MM.1S (cell line): ENCODE measurements at regions not wholly inside any gene's neighbourhood (a gene's known extent, or its start where the extent isn't known, plus 50 kb on each side); places are given as distances from the start of the nearest gene placed in this dataset.

Source experiments
- EZH2 ChIP-seq: fragments of 300-600 bp; sonication (generic); optimal IDR thresholded peaks from 2 replicates; pipeline ENCODE3; 2017; ENCODE audit warnings: low read depth, mild to moderate bottlenecking, antibody characterized with exemption, low read length, mixed read lengths
- TF ChIP-seq, protein P1 (sequence below): fragments of 300-600 bp; sonication (generic); IDR thresholded peaks from 2 replicates; pipeline ENCODE4 v1.5.1; 2016; ENCODE audit warnings: antibody characterized with exemption, low read length, mixed read lengths

DNA sequence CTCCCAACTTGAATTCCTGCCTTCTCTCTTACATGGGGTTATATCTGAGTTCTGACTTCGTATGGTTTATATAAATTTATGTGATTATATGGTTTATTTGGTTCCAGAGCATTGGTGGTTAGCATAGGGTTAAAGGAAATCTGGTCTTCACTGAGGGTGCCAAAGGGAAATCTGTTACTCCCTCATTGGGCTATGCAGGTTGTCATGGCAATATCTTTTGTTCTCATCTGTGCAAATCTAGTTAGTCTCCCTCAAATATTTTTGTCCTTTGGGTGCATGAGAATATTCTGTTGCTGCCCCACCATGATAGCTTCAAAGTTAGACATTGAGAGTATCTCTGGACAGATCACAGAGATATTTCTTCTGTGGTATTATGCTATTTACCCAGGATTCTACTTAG, 71.8 kb upstream of the OTUD4 start:
- TF ChIP-seq, protein P1, sequence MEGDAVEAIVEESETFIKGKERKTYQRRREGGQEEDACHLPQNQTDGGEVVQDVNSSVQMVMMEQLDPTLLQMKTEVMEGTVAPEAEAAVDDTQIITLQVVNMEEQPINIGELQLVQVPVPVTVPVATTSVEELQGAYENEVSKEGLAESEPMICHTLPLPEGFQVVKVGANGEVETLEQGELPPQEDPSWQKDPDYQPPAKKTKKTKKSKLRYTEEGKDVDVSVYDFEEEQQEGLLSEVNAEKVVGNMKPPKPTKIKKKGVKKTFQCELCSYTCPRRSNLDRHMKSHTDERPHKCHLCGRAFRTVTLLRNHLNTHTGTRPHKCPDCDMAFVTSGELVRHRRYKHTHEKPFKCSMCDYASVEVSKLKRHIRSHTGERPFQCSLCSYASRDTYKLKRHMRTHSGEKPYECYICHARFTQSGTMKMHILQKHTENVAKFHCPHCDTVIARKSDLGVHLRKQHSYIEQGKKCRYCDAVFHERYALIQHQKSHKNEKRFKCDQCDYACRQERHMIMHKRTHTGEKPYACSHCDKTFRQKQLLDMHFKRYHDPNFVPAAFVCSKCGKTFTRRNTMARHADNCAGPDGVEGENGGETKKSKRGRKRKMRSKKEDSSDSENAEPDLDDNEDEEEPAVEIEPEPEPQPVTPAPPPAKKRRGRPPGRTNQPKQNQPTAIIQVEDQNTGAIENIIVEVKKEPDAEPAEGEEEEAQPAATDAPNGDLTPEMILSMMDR, result no peak
- TF ChIP-seq EZH2, result no peak
